ENCODE measurements at regions not wholly inside any gene's neighbourhood (a gene's known extent, or its start where the extent isn't known, plus 50 kb on each side); places are given as distances from the start of the nearest gene placed in this dataset.
A peak's percentile ranks its signal among the peaks of the same experiment; 100 is the strongest.

GRCh38 chr12:89884416-89884898, 175.8 kb upstream of the ATP2B1 start:
- no peak for DNase-seq (ENCODE audit: low read depth)
- no peak for TF ChIP-seq CTCF (IDR thresholded peaks at IDR 0.05; ENCODE audit: insufficient read depth, low read length)
- H3K4me3 ChIP-seq (ENCODE audit: low read depth, low read length): no peak overlapping the region

- no peak for TF ChIP-seq CTCF (IDR thresholded peaks at IDR 0.05; ENCODE audit: insufficient read depth, low read length)
- DNase-seq (ENCODE audit: low read depth): peak; percentile 61
- no peak overlapping the region for H3K4me3 ChIP-seq (ENCODE audit: low read depth, low read length)
Measured at GRCh38 chr12:89883630-89884389, 175.2 kb upstream of the ATP2B1 start.

- no peak overlapping the region for H3K4me3 ChIP-seq (ENCODE audit: low read depth, low read length)
- no peak for TF ChIP-seq CTCF (IDR thresholded peaks at IDR 0.05; ENCODE audit: insufficient read depth, low read length)
- DNase-seq (ENCODE audit: low read depth): no peak
Measured at GRCh38 chr12:89882792-89883191, 174.2 kb upstream of the ATP2B1 start.

GRCh38 chr12:89882050-89882449, 173.4 kb upstream of the ATP2B1 start:
- TF ChIP-seq CTCF (IDR thresholded peaks at IDR 0.05; ENCODE audit: insufficient read depth, low read length): no peak
- H3K4me3 ChIP-seq (ENCODE audit: low read depth, low read length): no peak overlapping the region
- DNase-seq (ENCODE audit: low read depth): peak; percentile 70

- H3K4me3 ChIP-seq (ENCODE audit: low read depth, low read length): no peak overlapping the region
- DNase-seq (ENCODE audit: low read depth): no peak
- no peak for TF ChIP-seq CTCF (IDR thresholded peaks at IDR 0.05; ENCODE audit: insufficient read depth, low read length)
Measured at GRCh38 chr12:89880690-89881350, 172.2 kb upstream of the ATP2B1 start.

GRCh38 chr12:89879766-89880165, 171.1 kb upstream of the ATP2B1 start:
- H3K4me3 ChIP-seq (ENCODE audit: low read depth, low read length): no peak overlapping the region
- DNase-seq (ENCODE audit: low read depth): no peak
- no peak for TF ChIP-seq CTCF (IDR thresholded peaks at IDR 0.05; ENCODE audit: insufficient read depth, low read length)
